Keratinocyte (primary cell): ENCODE measurements at regions not wholly inside any gene's neighbourhood (a gene's known extent, or its start where the extent isn't known, plus 50 kb on each side); places are given as distances from the start of the nearest gene placed in this dataset.
"Not testable (repeated sequence)": the region's sequence is repeated elsewhere in the genome, so short reads cannot be mapped to it uniquely, and the experiment has no call there.

Experiments used
- DNase-seq: peaks from one replicate; pipeline ENCODE4 v3.0.0-alpha.2; 2011; ENCODE audit warnings: low read depth, missing footprints, low spot score
- FAIRE-seq: peaks from 2 replicates; lab custom pipeline; 2011; peaks lifted over from hg19 to GRCh38; lab: Jason Lieb, UNC
- H2AFZ ChIP-seq: 2 replicates; pipeline ENCODE4 v1.6.0; 2012; ENCODE audit warnings: low read length, control low read depth, inconsistent platforms; ENCODE audit not compliant: control insufficient read depth
- H3K27ac ChIP-seq: 2 replicates; pipeline ENCODE4 v1.5.1; 2011; ENCODE audit warnings: low read length; ENCODE audit not compliant: control insufficient read depth, insufficient read depth
- H3K27me3 ChIP-seq: 3 replicates; pipeline ENCODE4 v1.6.0; 2011; ENCODE audit warnings: low read length; ENCODE audit not compliant: control insufficient read depth, insufficient read depth; ENCODE audit errors: extremely low read depth
- H3K36me3 ChIP-seq, 2 experiments: 2 replicates in 1 of 2; 3 replicates in 1 of 2; pipeline ENCODE4 v1.5.1; 2011; ENCODE audit warnings: low read length in 2 of 2, mild to moderate bottlenecking in 1 of 2; ENCODE audit not compliant: control insufficient read depth in 2 of 2, insufficient read depth in 2 of 2; ENCODE audit errors: extremely low read depth in 1 of 2
- H3K4me1 ChIP-seq: 3 replicates; pipeline ENCODE4 v1.5.1; 2011; ENCODE audit warnings: low read length; ENCODE audit not compliant: control insufficient read depth, insufficient read depth; ENCODE audit errors: extremely low read depth
- H3K4me2 ChIP-seq: 3 replicates; pipeline ENCODE4 v1.6.0; 2011; ENCODE audit warnings: low read depth, low read length; ENCODE audit not compliant: control insufficient read depth, insufficient read depth; ENCODE audit errors: extremely low read depth
- H3K4me3 ChIP-seq, 3 experiments: fragments of 200-600 bp in 1 of 3; sonication (generic) in 1 of 3; 2 replicates in 2 of 3; 3 replicates in 1 of 3; pipeline ENCODE4 v1.5.1; 2011 to 2016; ENCODE audit warnings: low read length in 3 of 3, mild to moderate bottlenecking in 3 of 3, control low read depth in 2 of 3, inconsistent platforms in 1 of 3, low read depth in 1 of 3, mixed read lengths in 1 of 3, mixed run types in 1 of 3, moderate library complexity in 1 of 3; ENCODE audit not compliant: control insufficient read depth in 2 of 3, insufficient read depth in 2 of 3; ENCODE audit errors: extremely low read depth in 1 of 3
- H3K79me2 ChIP-seq: 2 replicates; pipeline ENCODE4 v1.6.0; 2012; ENCODE audit warnings: low read length; ENCODE audit not compliant: control insufficient read depth, insufficient read depth
- H3K9ac ChIP-seq: 3 replicates; pipeline ENCODE4 v1.6.0; 2011; ENCODE audit warnings: low read length; ENCODE audit not compliant: control insufficient read depth, insufficient read depth; ENCODE audit errors: extremely low read depth
- H3K9me1 ChIP-seq: 3 replicates; pipeline ENCODE4 v1.6.0; 2011; ENCODE audit warnings: low read length; ENCODE audit not compliant: control insufficient read depth, insufficient read depth; ENCODE audit errors: extremely low read depth
- H3K9me3 ChIP-seq: 2 replicates; pipeline ENCODE4 v1.5.1; 2012; ENCODE audit warnings: low read depth, low read length; ENCODE audit not compliant: control insufficient read depth
- H4K20me1 ChIP-seq: 3 replicates; pipeline ENCODE4 v1.6.0; 2011; ENCODE audit warnings: low read length; ENCODE audit not compliant: control insufficient read depth, insufficient read depth; ENCODE audit errors: extremely low read depth
- CTCF ChIP-seq, 3 experiments: IDR thresholded peaks in 1 of 3; conservative IDR thresholded peaks in 1 of 3; optimal IDR thresholded peaks in 1 of 3; 2 replicates in 2 of 3; 3 replicates in 1 of 3; pipeline versions ENCODE3 to v1.5.1; 2011; ENCODE audit warnings: low read length in 3 of 3, mild to moderate bottlenecking in 3 of 3, moderate library complexity in 2 of 3, control low read depth in 1 of 3, inconsistent platforms in 1 of 3; ENCODE audit not compliant: insufficient read depth in 2 of 3; ENCODE audit errors: extremely low read depth in 1 of 3
- EZH2 ChIP-seq: IDR thresholded peaks from one replicate; pipeline ENCODE4 v1.6.1; 2012; ENCODE audit warnings: inconsistent platforms, mild to moderate bottlenecking, low read length, moderate library complexity
- dilution Hi-C: fragments of 300-500 bp; cut with MboI; formaldehyde crosslinking; loops from one replicate; pipeline ENCODE4 v1.7.0; 2020; ENCODE audit warnings: low sequenced_read_pairs; ENCODE audit not compliant: extremely low pct_ligation_motif_present

- no peak overlapping the region for H3K4me2 ChIP-seq
- no peak overlapping the region for H3K27ac ChIP-seq
- FAIRE-seq (peak; percentile 46), DNase-seq (no peak)
- no peaks in the 10 kb centered on the region for H3K27me3 ChIP-seq
- no peaks in the 10 kb centered on the region for H3K4me1 ChIP-seq
- no peaks in the 10 kb centered on the region for H4K20me1 ChIP-seq
- dilution Hi-C loops = no loop called here
- H3K9me3 ChIP-seq = no peaks in the 10 kb centered on the region
- no peak for TF ChIP-seq CTCF (optimal IDR thresholded peaks at IDR 0.05 in 1 of 3, IDR thresholded peaks at IDR 0.05 in 1 of 3, conservative IDR thresholded peaks at IDR 0.05 in 1 of 3; ENCODE audit: extremely low read depth in 1 of 3, insufficient read depth in 2 of 3, low read length in 3 of 3)
- TF ChIP-seq EZH2 = no peak
- no peaks in the 10 kb centered on the region for H3K79me2 ChIP-seq
- H3K9ac ChIP-seq = no peak overlapping the region
- no peaks in the 10 kb centered on the region for H3K36me3 ChIP-seq
- H3K9me1 ChIP-seq = no peaks in the 10 kb centered on the region
- H2AFZ ChIP-seq = no peak overlapping the region
- no peak overlapping the region for H3K4me3 ChIP-seq
Observed at GRCh38 chr6:8839626-8840025, 404.3 kb upstream of the SLC35B3 start.

GRCh38 chr6:8837343-8837742, 402.0 kb upstream of the SLC35B3 start:
- H3K9me3 ChIP-seq = no peaks in the 10 kb centered on the region
- dilution Hi-C loops = no loop called here

GRCh38 chr6:8832695-8833094, 397.4 kb upstream of the SLC35B3 start:
- H3K9me3 ChIP-seq, H3K36me3 ChIP-seq, H3K9ac ChIP-seq, H3K27ac ChIP-seq, H3K4me1 ChIP-seq, dilution Hi-C loops, H3K9me1 ChIP-seq, H2AFZ ChIP-seq, H3K79me2 ChIP-seq, H4K20me1 ChIP-seq, FAIRE-seq, H3K27me3 ChIP-seq, H3K4me2 ChIP-seq, H3K4me3 ChIP-seq, DNase-seq: not testable (repeated sequence)

More at GRCh38 chr6:8837343-8837742, 402.0 kb upstream of the SLC35B3 start:
- H3K4me3 ChIP-seq = no peak overlapping the region
- H4K20me1 ChIP-seq = no peaks in the 10 kb centered on the region
- no peak overlapping the region for H3K9ac ChIP-seq
- no peaks in the 10 kb centered on the region for H3K4me1 ChIP-seq
- no peak overlapping the region for H3K27ac ChIP-seq
- H3K4me2 ChIP-seq = no peak overlapping the region
- TF ChIP-seq CTCF (optimal IDR thresholded peaks at IDR 0.05 in 1 of 3, IDR thresholded peaks at IDR 0.05 in 1 of 3, conservative IDR thresholded peaks at IDR 0.05 in 1 of 3; ENCODE audit: extremely low read depth in 1 of 3, insufficient read depth in 2 of 3, low read length in 3 of 3) (no peak), EZH2 (no peak)
- DNase-seq = no peak
- no peak for FAIRE-seq
- no peaks in the 10 kb centered on the region for H3K9me1 ChIP-seq
- no peaks in the 10 kb centered on the region for H3K27me3 ChIP-seq
- H2AFZ ChIP-seq = no peak overlapping the region
- H3K36me3 ChIP-seq = no peaks in the 10 kb centered on the region
- no peaks in the 10 kb centered on the region for H3K79me2 ChIP-seq
